Choroid plexus epithelial cell (primary cell): ENCODE measurements at regions not wholly inside any gene's neighbourhood (a gene's known extent, or its start where the extent isn't known, plus 50 kb on each side); places are given as distances from the start of the nearest gene placed in this dataset.

Source experiments
- DNase-seq: peaks from one replicate; pipeline ENCODE4 v3.0.0-alpha.2; 2010; ENCODE audit warnings: low read depth
- H3K4me3 ChIP-seq: 2 replicates; pipeline ENCODE4 v1.5.1; 2011; ENCODE audit warnings: low read depth, mild to moderate bottlenecking, control low read depth, low read length, moderate library complexity
- TF ChIP-seq, protein P1 (sequence below): conservative IDR thresholded peaks from 2 replicates; pipeline ENCODE4 v1.5.1; 2011; ENCODE audit warnings: low read depth, mild to moderate bottlenecking, control low read depth, inconsistent platforms, low read length, moderate library complexity

DNA sequence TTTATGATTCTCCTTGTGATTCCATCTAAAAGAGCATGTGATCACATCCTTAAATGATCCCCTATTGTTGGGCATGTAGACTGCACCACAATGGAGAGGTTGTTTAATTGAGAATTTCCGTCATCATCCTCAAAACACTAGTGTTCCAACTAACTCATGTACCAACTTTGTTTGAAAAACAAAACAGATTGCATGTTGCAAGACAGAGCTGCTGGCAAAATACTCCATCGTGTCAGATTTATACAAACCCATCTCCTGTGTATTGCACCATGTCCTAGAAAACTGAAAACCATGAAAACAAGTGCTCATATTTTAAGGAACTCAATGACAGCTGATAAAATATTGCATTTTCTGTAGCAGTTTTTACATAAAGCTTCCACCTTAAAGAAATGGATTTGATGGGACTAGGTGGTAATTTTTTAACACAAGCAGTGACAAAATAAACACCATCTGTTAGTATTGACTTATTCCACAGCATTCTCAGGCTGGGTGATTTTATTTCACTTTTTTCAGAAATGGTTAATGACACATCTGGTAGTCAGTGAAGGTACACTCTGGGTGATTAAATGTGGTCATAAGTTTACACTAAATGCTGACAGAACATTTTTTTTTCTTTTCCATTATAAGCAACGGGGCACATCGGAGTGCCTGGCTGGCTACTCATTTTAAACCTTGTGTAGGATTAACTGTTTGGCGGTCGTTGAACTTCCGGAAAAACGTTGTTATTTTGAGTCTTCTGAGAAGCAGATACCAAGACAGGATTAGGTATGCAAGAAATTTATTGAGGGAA, 602.9 kb upstream of the WWC1 start:
- H3K4me3 ChIP-seq, result no peak overlapping the region
- DNase-seq, result peak; percentile 50
- TF ChIP-seq, protein P1, sequence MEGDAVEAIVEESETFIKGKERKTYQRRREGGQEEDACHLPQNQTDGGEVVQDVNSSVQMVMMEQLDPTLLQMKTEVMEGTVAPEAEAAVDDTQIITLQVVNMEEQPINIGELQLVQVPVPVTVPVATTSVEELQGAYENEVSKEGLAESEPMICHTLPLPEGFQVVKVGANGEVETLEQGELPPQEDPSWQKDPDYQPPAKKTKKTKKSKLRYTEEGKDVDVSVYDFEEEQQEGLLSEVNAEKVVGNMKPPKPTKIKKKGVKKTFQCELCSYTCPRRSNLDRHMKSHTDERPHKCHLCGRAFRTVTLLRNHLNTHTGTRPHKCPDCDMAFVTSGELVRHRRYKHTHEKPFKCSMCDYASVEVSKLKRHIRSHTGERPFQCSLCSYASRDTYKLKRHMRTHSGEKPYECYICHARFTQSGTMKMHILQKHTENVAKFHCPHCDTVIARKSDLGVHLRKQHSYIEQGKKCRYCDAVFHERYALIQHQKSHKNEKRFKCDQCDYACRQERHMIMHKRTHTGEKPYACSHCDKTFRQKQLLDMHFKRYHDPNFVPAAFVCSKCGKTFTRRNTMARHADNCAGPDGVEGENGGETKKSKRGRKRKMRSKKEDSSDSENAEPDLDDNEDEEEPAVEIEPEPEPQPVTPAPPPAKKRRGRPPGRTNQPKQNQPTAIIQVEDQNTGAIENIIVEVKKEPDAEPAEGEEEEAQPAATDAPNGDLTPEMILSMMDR, result no peak

DNA sequence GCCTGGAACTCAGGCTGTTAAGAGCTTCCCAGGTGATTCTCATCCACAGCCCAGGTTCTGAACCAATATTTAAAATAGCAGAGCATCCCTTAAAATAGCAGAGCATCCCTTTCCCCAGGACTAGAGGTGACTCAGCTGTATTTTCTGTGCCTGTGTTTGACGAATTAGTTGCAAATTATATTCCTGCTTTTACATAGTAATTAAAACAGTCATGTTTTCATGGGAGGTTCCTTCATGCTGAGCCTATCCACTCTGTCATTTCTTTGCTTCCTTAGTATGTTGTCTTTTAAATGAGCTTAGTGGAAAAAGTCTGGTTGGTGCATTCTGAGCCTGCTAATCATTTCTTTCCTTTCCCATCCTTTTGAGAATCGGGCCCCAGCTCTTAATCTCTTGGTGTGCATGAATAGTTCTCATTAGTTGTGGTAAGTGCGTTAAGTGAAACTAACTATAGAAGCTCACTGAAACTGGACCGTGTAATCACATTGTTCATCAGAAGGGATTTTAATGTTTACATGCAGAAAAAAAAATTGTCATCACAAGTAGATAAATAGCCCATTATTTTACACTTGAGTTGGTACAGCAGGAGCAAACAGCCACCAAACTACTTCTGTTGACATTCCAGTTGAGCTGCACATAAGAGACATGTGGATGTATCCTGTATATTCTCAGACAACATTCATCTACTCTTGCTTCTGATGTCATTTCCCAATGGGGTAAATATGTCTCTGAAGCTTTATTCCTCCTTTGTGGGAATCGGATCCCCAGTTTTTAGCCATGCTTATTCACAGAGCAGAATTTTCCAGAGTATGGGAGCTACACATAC, 596.9 kb upstream of the WWC1 start:
- DNase-seq, result no peak
- no peak overlapping the region for H3K4me3 ChIP-seq
- TF ChIP-seq, protein P1, result no peak

DNA sequence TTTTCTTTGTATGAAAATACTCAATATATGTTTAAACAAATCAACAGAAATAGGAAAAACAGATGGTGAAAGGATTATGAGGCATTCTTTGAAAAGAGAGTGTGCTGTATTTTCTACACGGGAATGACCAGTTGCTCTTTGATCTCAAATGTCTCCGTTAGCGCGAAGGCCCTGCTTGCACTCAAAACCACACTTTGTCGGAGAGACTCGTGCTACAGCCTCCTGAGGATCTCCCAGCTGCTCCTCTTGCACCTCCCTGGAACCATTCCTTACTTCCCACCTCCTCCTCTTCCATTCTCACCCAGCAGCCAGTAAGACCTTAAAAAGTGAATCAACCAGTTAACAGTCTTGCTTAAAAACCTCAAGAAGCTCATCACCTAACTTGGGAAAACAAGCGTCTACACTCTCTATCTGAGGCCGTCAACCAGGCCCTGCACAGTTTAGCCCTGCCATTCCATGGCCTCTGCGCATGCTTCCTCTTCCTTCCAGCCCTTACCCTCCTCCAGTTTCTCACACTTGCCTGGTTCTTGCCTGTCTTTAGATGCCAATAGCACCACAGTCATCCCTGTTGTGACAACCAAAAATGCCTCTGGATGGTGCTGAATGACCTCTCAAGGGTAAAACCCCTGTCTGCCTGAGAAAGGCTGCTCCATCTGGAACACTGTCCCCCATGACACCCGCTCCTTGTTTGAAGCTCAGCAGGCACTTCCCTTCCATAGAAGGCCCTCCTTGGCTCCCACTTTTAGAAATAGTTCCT, 594.7 kb upstream of the WWC1 start:
- TF ChIP-seq, protein P1, result no peak
- no peak overlapping the region for H3K4me3 ChIP-seq
- DNase-seq, result no peak

DNA sequence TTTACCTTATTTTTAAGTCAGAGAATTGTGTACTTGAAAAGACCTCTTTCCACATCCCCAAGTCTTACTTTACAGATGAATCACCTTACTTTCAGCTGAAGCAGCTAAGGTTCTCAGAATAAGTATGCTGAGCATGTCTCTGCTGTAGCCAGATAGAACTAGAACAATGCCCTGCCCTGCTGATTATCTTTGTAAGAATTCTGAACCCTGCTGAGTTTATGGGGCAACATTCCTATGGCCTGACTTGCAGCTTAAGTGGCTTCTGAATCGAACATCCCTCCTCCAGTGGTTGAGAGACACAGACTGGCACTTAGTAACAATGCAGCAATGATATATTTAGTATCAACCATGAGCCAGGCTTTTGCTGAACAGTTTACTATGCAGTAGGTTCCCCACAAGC, 592.0 kb upstream of the WWC1 start:
- peak; percentile 99 for DNase-seq
- no peak overlapping the region for H3K4me3 ChIP-seq
- TF ChIP-seq, protein P1, result peak; percentile 6

DNA sequence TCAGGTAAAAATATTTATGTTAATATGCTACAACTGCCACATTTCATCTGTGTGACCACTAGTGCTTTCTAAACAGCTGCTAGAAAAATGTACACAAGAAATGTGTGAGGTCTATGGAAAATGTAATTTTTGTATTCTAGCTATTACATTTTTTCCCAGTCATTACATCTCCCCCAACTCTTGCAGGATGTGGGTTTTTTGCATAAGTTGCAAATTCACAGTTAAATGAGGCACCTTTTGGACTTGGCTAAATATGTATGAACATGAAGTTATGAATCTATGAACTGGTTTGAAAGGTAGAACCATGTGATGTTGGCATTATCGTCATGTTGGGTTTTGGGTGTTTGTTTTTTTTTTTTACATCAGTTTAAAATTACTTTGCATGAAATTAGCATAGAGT, 590.4 kb upstream of the WWC1 start:
- no peak for DNase-seq
- no peak overlapping the region for H3K4me3 ChIP-seq
- TF ChIP-seq, protein P1, result no peak

DNA sequence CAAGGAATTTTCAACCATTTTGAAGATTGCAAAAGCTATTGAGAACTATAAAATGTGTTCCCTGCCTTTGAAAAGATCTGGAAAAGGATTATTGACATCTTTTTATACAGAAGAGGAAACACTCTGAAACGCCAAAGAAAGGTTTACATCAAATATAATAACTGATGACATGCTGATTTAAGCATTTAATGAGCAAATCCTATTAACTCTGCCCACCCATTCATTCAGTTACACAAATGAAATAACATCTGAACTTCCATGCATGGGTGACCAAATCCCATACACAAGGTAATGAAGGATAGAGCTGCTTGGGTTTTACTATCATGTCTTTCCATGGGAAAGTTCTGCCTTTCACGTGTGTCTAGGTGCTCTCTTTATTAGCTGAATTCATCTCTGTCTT, 589.4 kb upstream of the WWC1 start:
- no peak for DNase-seq
- no peak overlapping the region for H3K4me3 ChIP-seq
- TF ChIP-seq, protein P1, result no peak
